ENCODE measurements at regions not wholly inside any gene's neighbourhood (a gene's known extent, or its start where the extent isn't known, plus 50 kb on each side); places are given as distances from the start of the nearest gene placed in this dataset.

GRCh38 chr11:11787305-11788062 lies 54.3 kb upstream of the USP47 start:
- TF ChIP-seq CTCF (IDR thresholded peaks at IDR 0.05; ENCODE audit: extremely low read depth in 1 of 2, insufficient read depth in 1 of 2, low read depth in 1 of 2, low read length in 2 of 2), result peak; percentile 69 to 73
- no peak for TF ChIP-seq EZH2 (IDR thresholded peaks at IDR 0.05; ENCODE audit: borderline replicate concordance, low read depth, low read length, severe bottlenecking)
- no peak for TF ChIP-seq POLR2A (IDR thresholded peaks at IDR 0.05; ENCODE audit: low read depth, low read length)
- TF ChIP-seq GATA2 (IDR thresholded peaks at IDR 0.05; ENCODE audit: insufficient read depth, insufficient read length, low read depth, low read length), result no peak
- TF ChIP-seq POLR2AphosphoS5 (IDR thresholded peaks at IDR 0.05; ENCODE audit: insufficient read depth, low read depth, low read length), result no peak
- TF ChIP-seq MYC (IDR thresholded peaks at IDR 0.05; ENCODE audit: low read depth, low read length), result no peak
- no peak for TF ChIP-seq FOS (IDR thresholded peaks at IDR 0.05; ENCODE audit: borderline replicate concordance, insufficient read depth, low read length)

Measured in endothelial cell of umbilical vein (primary cell).